Activated B cell treated with CpG ODN at 0.5 μM for 24 hours (primary cell): ENCODE measurements at regions not wholly inside any gene's neighbourhood (a gene's known extent, or its start where the extent isn't known, plus 50 kb on each side); places are given as distances from the start of the nearest gene placed in this dataset.

Source experiments
- ATAC-seq: fragments of 200-7000 bp; cut with Tn5 transposase; one replicate; pipeline ENCODE4 v1.10.0; 2021; ENCODE audit warnings: low read depth, mild to moderate bottlenecking, moderate library complexity
- CTCF ChIA-PET: fragments of 350-600 bp; sonication (Branson Sonifier 250); formaldehyde crosslinking; loops from one replicate; lab custom pipeline; 2021; ENCODE audit warnings: antibody characterized with exemption; lab: Charles Lee
- POLR2A ChIA-PET: fragments of 350-600 bp; sonication (Branson Sonifier 250); formaldehyde crosslinking; loops from one replicate; lab custom pipeline; 2021; ENCODE audit warnings: antibody characterized with exemption; lab: Charles Lee
- DNase-seq: peaks from one replicate; pipeline ENCODE4 v3.0.0; 2022
- H3K27ac Mint-ChIP-seq: one replicate; pipeline ENCODE4 v1.8.0; 2020; ENCODE audit warnings: mixed read lengths
- H3K27me3 Mint-ChIP-seq: one replicate; pipeline ENCODE4 v1.8.0; 2021; ENCODE audit warnings: mixed read lengths
- H3K36me3 Mint-ChIP-seq: one replicate; pipeline ENCODE4 v1.8.0; 2021; ENCODE audit warnings: low read depth, mixed read lengths
- H3K4me1 Mint-ChIP-seq: one replicate; pipeline ENCODE4 v1.8.0; 2021; ENCODE audit warnings: mixed read lengths
- H3K4me3 Mint-ChIP-seq: one replicate; pipeline ENCODE4 v1.8.0; 2020; ENCODE audit warnings: mild to moderate bottlenecking, mixed read lengths
- H3K9me3 Mint-ChIP-seq: one replicate; pipeline ENCODE4 v1.8.0; 2020; ENCODE audit warnings: mixed read lengths
- intact Hi-C: fragments of 100-400 bp; cut with micrococcal nuclease; formaldehyde crosslinking; loops from one replicate; pipeline ENCODE4 v1.15.1; 2024
- TF ChIP-seq, protein P1 (sequence below): fragments of 200-600 bp; IDR thresholded peaks from one replicate; pipeline ENCODE4 v1.8.0; 2022; ENCODE audit warnings: antibody characterized with exemption, mild to moderate bottlenecking

DNA sequence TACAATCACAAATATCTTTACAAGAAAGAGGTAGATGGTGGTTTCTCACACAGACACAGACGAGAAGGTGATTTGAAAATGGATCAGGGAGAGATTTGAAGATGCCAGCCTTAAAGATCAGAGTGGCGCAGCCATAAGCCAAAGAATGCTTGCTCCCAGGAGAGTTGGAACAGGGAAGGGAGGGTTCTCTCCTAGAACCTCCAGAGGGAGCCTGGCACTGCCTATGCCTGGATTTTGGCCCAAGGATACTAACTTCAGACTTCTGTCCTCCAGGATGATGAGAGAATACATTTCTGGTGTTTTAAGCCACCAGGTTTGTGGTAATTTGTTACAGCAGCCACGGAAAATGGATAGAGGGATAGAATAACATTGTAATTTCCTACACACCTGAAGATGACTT is 279.1 kb downstream of the FAM43A start:
- CTCF ChIA-PET, result no interaction called here
- no peak overlapping the region for H3K27ac Mint-ChIP-seq

DNA sequence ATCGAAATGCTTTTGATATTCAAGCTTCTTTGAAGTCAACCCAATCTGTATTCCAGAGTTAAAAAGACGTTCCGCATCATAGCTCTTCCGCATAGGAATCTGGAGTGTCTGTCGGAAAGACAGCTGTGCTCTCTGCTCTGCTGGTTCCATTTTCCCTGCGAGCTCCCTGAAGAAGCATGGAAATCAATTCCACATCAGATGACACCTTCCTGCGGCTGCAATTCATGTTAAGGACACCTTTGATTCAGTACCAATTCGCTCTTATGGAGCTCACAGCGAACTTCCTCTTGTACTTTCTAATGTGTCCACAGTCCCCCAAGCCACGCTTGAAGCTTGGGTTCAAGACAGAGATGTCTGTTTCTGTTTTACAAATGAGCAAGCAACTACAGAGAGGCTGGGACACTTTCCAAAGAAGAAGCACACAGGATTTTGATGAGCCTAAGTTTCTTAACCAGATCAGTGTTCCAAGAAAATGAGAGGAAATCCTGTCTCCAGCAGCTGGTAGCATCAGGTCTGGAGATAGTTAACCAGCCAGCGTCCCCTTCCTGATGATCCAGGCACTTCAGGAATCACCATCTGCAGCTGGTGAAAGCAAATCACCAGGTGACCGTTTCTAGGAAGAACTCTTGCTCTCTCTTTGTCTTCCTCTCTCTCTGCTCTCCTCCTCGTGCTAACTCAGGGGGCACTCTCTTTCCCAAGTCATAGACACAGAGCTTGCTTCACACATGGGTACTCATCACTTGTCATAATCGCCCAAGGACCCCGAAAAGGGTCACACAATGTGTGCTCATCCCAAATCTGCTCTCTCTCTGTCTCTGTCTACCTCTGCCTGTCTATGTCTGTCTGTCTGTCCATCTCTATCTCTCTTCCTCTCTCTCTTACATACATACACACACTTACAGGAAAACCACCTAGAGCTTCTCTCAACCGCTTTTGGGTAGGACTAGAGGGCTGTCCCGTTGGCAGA is 281.8 kb downstream of the FAM43A start:
- Mint-ChIP-seq H3K4me3 (no peak overlapping the region), H3K9me3 (no peaks in the 10 kb centered on the region), H3K4me1 (no peaks in the 10 kb centered on the region), H3K36me3 (no peaks in the 10 kb centered on the region), H3K27ac (no peak overlapping the region), H3K27me3 (no peaks in the 10 kb centered on the region)
- ATAC-seq, result no peak
- TF ChIP-seq, protein P1, sequence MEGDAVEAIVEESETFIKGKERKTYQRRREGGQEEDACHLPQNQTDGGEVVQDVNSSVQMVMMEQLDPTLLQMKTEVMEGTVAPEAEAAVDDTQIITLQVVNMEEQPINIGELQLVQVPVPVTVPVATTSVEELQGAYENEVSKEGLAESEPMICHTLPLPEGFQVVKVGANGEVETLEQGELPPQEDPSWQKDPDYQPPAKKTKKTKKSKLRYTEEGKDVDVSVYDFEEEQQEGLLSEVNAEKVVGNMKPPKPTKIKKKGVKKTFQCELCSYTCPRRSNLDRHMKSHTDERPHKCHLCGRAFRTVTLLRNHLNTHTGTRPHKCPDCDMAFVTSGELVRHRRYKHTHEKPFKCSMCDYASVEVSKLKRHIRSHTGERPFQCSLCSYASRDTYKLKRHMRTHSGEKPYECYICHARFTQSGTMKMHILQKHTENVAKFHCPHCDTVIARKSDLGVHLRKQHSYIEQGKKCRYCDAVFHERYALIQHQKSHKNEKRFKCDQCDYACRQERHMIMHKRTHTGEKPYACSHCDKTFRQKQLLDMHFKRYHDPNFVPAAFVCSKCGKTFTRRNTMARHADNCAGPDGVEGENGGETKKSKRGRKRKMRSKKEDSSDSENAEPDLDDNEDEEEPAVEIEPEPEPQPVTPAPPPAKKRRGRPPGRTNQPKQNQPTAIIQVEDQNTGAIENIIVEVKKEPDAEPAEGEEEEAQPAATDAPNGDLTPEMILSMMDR, result no peak
- CTCF ChIA-PET, result interaction anchor here (1.3 kb wide), 1 partner anchor 285 kb away, joined by 3 read pairs; no protein-coding TSS in a partner anchor
- POLR2A ChIA-PET, result no interaction called here
- DNase-seq, result no peak
- intact Hi-C loops, result no loop called here

More for the DNA sequence above, 279.1 kb downstream of the FAM43A start:
- Mint-ChIP-seq H3K36me3 (no peaks in the 10 kb centered on the region), H3K27me3 (peaks cover 1% of the 10 kb centered on the region), H3K9me3 (no peaks in the 10 kb centered on the region), H3K4me1 (no peaks in the 10 kb centered on the region), H3K4me3 (no peak overlapping the region)
- intact Hi-C loops, result no loop called here
- POLR2A ChIA-PET, result no interaction called here
- TF ChIP-seq, protein P1, result no peak
- ATAC-seq (no peak), DNase-seq (no peak)

DNA sequence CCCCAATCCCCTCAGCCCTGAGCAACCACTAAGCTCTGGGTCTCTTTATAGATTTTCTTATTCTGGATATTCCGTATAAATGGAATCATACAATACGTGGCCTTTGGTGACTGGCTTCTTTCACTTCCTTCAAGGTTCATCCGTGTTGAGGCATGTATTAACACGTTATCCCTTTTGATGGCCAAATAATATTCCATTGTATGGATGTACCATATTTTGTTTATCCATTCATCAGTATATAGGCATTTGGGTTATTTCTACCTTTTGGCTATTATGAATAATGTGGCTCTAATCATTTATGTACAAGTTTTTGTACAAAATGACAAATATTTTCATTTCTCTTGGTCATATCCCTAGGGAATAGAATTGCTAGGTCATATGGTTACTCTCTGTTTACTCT is 284.4 kb downstream of the FAM43A start:
- Mint-ChIP-seq H3K4me1 (peaks cover 4% of the 10 kb centered on the region), H3K27ac (no peak overlapping the region), H3K27me3 (no peaks in the 10 kb centered on the region), H3K4me3 (no peak overlapping the region), H3K36me3 (no peaks in the 10 kb centered on the region), H3K9me3 (no peaks in the 10 kb centered on the region)
- DNase-seq (no peak), ATAC-seq (no peak)
- intact Hi-C loops, result no loop called here
- CTCF ChIA-PET, result no interaction called here
- POLR2A ChIA-PET, result no interaction called here
- TF ChIP-seq, protein P1, result no peak

DNA sequence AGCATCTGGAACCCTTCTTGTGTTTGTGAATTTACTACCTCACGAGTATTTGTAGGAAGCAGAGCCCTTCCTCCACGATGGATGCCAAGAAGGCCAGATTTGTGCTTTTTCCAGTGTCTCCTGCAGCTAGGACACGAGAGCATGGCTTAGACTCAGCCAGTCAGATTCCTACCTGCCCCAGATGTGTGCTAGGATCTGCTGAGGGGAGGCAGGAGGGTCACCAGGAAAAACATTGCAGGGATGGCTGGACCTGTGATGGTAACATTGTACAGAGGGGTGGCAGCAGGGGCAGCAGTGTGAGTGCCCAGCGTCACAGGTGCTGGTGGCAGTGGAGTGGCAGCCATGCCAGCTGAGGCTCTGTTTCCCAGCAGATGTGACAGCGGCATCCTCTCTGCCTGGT is 285.3 kb downstream of the FAM43A start:
- CTCF ChIA-PET, result interaction anchor here (0.6 to 1.1 kb wide), 3 partner anchors 177 to 288 kb away, joined by 3 to 5 read pairs (median 3); no protein-coding TSS in a partner anchor
- no peak overlapping the region for H3K27ac Mint-ChIP-seq
- POLR2A ChIA-PET, result no interaction called here
- no peaks in the 10 kb centered on the region for H3K9me3 Mint-ChIP-seq
- ATAC-seq (no peak), DNase-seq (no peak)
- H3K4me3 Mint-ChIP-seq, result no peak overlapping the region
- H3K4me1 Mint-ChIP-seq, result peaks cover 13% of the 10 kb centered on the region
- no peaks in the 10 kb centered on the region for H3K36me3 Mint-ChIP-seq
- intact Hi-C loops, result no loop called here
- TF ChIP-seq, protein P1, result no peak
- peaks cover 2% of the 10 kb centered on the region for H3K27me3 Mint-ChIP-seq

DNA sequence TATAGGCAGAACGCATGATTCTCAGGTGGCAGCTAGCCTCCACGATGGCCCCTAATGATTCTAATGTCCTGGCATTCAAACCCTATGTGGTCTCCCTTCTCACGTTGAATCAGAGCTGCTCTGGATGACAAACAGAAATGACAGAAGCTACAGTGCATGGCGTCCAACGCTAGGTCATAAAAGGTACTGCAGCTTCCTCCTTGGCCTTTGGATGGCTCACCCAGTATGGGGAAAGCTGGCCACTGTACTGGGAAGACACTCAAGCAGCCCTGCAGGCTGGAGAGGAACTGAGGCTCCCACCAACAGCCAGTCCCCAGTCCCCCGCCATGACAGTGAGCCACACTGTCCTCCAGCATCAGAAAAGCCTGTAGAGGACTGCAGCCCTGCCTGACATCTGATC is 286.3 kb downstream of the FAM43A start:
- CTCF ChIA-PET, result interaction anchor here (0.8 to 1.1 kb wide), 2 partner anchors 252 to 289 kb away, joined by 3 read pairs; no protein-coding TSS in a partner anchor
- no peak for DNase-seq

More for the DNA sequence above, 286.3 kb downstream of the FAM43A start:
- Mint-ChIP-seq H3K9me3 (no peaks in the 10 kb centered on the region), H3K4me1 (peaks cover 23% of the 10 kb centered on the region), H3K27me3 (peaks cover 2% of the 10 kb centered on the region), H3K27ac (no peak overlapping the region), H3K4me3 (no peak overlapping the region), H3K36me3 (no peaks in the 10 kb centered on the region)
- intact Hi-C loops, result no loop called here
- no peak for ATAC-seq
- TF ChIP-seq, protein P1, result no peak
- POLR2A ChIA-PET, result interaction anchor here (0.5 to 1.6 kb wide), 2 partner anchors 281 to 284 kb away, joined by 4 to 5 read pairs; no protein-coding TSS in a partner anchor
